ENCODE measurements at regions not wholly inside any gene's neighbourhood (a gene's known extent, or its start where the extent isn't known, plus 50 kb on each side); places are given as distances from the start of the nearest gene placed in this dataset.

GRCh38 chr10:28962768-28963167 is 285.4 kb downstream of the BAMBI start:
- DNase-seq (ENCODE audit: low read depth in 2 of 2): no peak

- no peak for DNase-seq (ENCODE audit: low read depth in 2 of 2)
Observed at GRCh38 chr10:28963539-28964221, 286.4 kb downstream of the BAMBI start.

DNA sequence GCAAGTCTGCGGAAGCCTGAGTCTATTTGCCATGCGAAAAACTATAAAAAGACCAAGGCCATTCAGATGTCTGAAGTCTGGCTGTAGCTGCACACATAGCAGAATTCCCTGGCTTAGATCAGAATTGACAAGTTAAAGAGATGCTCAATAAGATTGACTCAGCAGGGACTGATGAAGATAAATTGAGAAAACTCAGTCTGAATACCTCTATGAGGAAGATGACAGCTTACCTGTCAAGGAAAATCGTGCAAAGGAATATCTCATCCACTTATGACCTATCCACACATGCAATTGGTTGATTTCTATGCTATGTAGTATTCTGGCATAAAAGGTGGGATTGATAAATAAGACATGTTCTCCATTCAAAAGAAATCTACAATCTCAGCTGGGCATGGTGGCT is 288.6 kb downstream of the BAMBI start:
- no peak for DNase-seq (ENCODE audit: low read depth in 2 of 2)

GRCh38 chr10:28967031-28967430 is 289.7 kb downstream of the BAMBI start:
- DNase-seq (ENCODE audit: low read depth in 2 of 2): no peak

DNA sequence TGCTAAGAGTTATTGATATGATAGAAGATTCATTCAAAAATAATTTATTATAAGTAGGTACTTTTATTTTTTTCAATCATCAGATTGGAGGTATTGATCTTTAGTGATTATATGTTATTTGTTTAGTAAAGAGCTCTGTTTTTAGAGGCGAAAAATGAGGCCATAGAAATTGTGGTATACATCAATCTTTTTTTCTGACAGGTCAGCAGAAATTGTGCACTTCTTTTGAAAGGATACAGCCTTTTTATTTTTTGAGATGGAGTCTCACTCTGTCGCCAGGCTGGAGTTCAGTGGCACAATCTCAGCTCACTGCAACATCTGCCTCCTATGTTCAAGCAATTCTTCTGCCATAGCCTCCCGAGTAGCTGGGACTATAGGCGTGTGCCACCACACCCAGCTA is 292.1 kb downstream of the BAMBI start:
- DNase-seq (ENCODE audit: low read depth in 2 of 2): no peak

GRCh38 chr10:28970231-28970630 is 292.9 kb downstream of the BAMBI start:
- DNase-seq (ENCODE audit: low read depth in 2 of 2): no peak

DNA sequence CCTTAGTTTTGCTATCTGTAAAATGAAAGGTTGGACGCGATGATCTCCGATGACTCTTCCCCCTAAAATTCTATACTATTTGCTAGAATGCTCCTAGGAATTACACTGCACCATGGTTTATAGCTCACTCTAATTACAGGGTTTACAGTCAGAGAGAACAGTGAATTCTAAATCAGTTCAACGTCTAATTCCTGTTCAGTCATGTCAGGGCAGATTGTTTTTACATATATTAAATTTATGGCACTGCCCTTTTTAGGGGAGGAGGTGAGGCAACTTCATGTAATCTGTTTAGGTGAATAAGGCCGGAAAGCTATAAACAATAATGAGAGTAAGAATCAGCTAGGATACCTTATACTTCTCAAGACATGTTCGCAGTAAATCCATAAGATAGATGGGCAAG is 293.9 kb downstream of the BAMBI start:
- no peak for DNase-seq (ENCODE audit: low read depth in 2 of 2)

GRCh38 chr10:28971764-28972163 is 294.4 kb downstream of the BAMBI start:
- no peak for DNase-seq (ENCODE audit: low read depth in 2 of 2)

GRCh38 chr10:28973309-28973972 is 296.1 kb downstream of the BAMBI start:
- no peak for DNase-seq (ENCODE audit: low read depth in 2 of 2)

GRCh38 chr10:28975891-28976531 is 298.7 kb downstream of the BAMBI start:
- DNase-seq (ENCODE audit: low read depth in 2 of 2): no peak

- DNase-seq (ENCODE audit: low read depth in 2 of 2): no peak
Observed at GRCh38 chr10:28977518-28977917, 300.2 kb downstream of the BAMBI start.

- no peak for DNase-seq (ENCODE audit: low read depth in 2 of 2)
Observed at GRCh38 chr10:28980264-28980663, 302.9 kb downstream of the BAMBI start.

GRCh38 chr10:28981007-28981406 is 303.7 kb downstream of the BAMBI start:
- no peak for DNase-seq (ENCODE audit: low read depth in 2 of 2)

GRCh38 chr10:28982974-28983373 is 305.7 kb downstream of the BAMBI start:
- DNase-seq (ENCODE audit: low read depth in 2 of 2): no peak

DNA sequence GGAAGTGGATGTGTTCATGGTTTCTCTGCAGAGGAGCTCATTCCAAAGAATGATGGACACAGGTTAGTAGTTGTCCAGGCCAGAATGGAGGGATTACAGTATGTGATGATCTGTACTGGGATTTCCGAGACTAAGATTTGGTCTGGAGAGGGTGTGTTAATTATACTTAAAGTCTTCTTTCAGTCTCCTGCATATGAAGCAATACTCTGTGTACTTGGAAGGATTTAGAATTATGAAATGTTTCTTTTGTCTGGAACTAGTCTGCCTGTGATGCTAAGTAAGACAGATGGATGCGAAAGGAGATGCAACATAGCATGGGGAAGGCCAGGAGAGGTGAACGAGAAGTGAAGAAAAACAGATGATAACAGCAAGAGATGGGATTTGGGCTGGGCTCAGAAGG is 305.1 kb upstream of the LYZL1 start:
- DNase-seq (ENCODE audit: low read depth in 2 of 2): no peak

DNA sequence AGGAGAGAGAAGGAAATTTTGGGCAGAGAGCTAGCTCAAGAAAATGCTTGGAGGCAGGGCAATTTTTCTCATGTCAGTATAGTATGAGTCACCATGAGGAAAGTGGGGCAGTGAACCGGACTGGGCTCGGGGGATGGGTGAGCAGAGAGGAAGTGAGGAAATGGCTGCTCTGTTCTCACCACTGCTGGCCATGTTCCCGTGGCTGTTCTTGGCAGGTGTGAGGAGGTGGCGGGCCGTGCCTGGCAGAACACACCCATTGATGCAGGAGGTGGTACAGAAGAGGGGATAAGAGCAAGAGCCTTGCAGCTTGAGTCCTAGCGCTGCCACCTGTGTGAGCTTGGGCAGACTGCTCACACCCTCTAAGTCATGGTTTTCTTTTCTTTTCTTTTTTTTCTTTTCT is 304.4 kb upstream of the LYZL1 start:
- no peak for DNase-seq (ENCODE audit: low read depth in 2 of 2)

DNA sequence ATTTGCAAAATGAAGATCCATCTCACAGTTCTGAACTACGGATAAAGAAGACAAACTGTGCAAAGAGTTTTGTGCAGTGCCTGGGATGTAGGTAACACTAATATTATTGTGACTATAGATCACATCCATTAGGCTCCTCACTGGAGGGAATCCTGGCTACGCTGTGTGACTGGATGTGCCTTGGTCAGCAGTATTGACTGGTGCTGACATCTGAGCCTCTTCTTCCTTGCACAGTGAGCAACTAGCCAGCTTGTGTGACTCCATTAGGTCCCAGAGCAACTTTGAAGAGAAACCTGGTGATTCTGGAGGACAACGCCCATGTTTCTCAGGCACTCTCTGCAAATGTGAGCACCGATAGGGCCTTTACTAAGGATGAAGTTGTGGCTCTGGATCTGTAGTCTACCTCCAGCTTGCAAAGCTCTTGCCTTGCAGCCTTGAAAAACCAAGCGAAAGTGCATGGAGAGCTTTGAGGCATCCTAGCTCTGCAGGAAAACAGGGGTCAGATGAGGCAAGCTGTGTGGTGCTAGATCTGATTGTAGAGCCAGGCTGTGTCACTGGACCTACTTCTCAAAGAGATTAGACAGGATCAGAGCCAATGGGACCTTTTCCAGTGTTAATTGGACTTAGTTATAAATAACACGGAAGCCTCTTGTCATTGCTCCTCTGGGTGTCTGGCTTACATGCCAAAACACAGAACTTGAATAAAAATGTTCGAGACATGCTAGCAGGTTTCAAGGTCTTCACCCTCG is 303.6 kb upstream of the LYZL1 start:
- DNase-seq (ENCODE audit: low read depth in 2 of 2): no peak

- DNase-seq (ENCODE audit: low read depth in 2 of 2): no peak
Observed at GRCh38 chr10:28986117-28986792, 302.6 kb upstream of the LYZL1 start.

DNA sequence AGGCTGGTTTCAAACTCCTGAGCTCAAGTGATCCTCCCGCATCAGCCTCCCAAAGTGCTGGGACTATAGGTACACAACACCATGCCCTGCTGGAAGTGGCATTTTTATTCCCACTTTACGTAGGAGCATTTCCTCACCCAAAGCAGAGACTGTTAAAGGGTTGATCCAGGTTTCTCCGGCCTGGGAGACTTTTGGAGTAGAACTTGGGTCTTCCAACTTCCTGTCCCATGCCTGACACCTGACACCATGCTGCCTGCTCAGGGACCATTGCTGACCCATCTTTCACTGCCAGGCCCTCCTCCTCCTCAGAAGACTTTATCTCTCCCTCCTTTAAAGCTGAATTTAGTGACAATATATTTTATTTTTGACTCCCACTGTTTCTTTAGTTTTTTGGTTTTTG is 302.0 kb upstream of the LYZL1 start:
- DNase-seq (ENCODE audit: low read depth in 2 of 2): no peak

- no peak for DNase-seq (ENCODE audit: low read depth in 2 of 2)
Observed at GRCh38 chr10:28987555-28988320, 301.1 kb upstream of the LYZL1 start.

DNA sequence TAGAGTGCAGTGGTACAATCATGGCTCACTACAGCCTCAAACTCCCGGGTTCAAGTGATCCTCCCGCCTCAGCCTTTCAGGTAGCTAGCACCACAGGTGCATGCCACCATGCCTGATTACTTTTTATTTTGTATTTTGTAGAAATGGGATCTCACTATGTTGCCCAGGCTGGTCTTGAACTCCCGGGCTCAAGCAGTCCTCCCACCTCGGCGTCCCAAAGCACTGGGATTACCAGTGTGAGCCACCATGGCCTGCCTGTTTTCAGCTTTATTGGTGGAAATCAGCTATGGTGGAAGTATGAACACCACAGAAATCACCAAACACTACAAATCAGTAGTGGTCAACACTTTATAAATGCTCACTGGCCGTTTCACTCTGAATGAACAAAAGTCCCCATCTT is 299.9 kb upstream of the LYZL1 start:
- DNase-seq (ENCODE audit: low read depth in 2 of 2): no peak

Data from stimulated activated CD4-positive, alpha-beta T cell treated with anti-CD3 and anti-CD28 coated beads, Interleukin-15, amount 100 ng/mL, for 48 hours (primary cell).